ENCODE measurements at regions not wholly inside any gene's neighbourhood (a gene's known extent, or its start where the extent isn't known, plus 50 kb on each side); places are given as distances from the start of the nearest gene placed in this dataset.

GRCh38 chr19:29324291-29324680 is 111.3 kb upstream of the UQCRFS1 start:
- DNase-seq = no peak

GRCh38 chr19:29324717-29325116 is 111.8 kb upstream of the UQCRFS1 start:
- DNase-seq = no peak

- DNase-seq = no peak
These were observed 112.5 kb upstream of the UQCRFS1 start for GRCh38 chr19:29325241-29325975.

- no peak for DNase-seq
These were observed 113.4 kb upstream of the UQCRFS1 start for GRCh38 chr19:29326351-29326750.

- DNase-seq = no peak
These were observed 114.2 kb upstream of the UQCRFS1 start for GRCh38 chr19:29326849-29327840.

GRCh38 chr19:29328586-29328985 is 115.6 kb upstream of the UQCRFS1 start:
- DNase-seq = no peak

- no peak for DNase-seq
These were observed 116.6 kb upstream of the UQCRFS1 start for GRCh38 chr19:29329460-29330134.

GRCh38 chr19:29336425-29336824 is 123.5 kb upstream of the UQCRFS1 start:
- no peak for DNase-seq

GRCh38 chr19:29337029-29337428 is 124.1 kb upstream of the UQCRFS1 start:
- DNase-seq = no peak

- DNase-seq = no peak
These were observed 125.5 kb upstream of the UQCRFS1 start for GRCh38 chr19:29338480-29338879.

GRCh38 chr19:29342721-29343120 is 129.8 kb upstream of the UQCRFS1 start:
- no peak for DNase-seq

- DNase-seq = no peak
These were observed 151.3 kb upstream of the UQCRFS1 start for GRCh38 chr19:29364224-29364726.

GRCh38 chr19:29364999-29365398 is 152.0 kb upstream of the UQCRFS1 start:
- no peak for DNase-seq

GRCh38 chr19:29365836-29366417 is 153.0 kb upstream of the UQCRFS1 start:
- DNase-seq = no peak

- DNase-seq = no peak
These were observed 153.8 kb upstream of the UQCRFS1 start for GRCh38 chr19:29366757-29367156.

GRCh38 chr19:29367791-29368222 is 154.9 kb upstream of the UQCRFS1 start:
- no peak for DNase-seq

- no peak for DNase-seq
These were observed 155.5 kb upstream of the VSTM2B start for GRCh38 chr19:29370276-29370675.

GRCh38 chr19:29371251-29372090 is 154.3 kb upstream of the VSTM2B start:
- DNase-seq = no peak

GRCh38 chr19:29372091-29372415 is 153.7 kb upstream of the VSTM2B start:
- no peak for DNase-seq

GRCh38 chr19:29372461-29372860 is 153.3 kb upstream of the VSTM2B start:
- DNase-seq = no peak

- DNase-seq = no peak
These were observed 152.6 kb upstream of the VSTM2B start for GRCh38 chr19:29372921-29373797.

All from NCI-H1436 treated with DMSO at 0.1 percent for 48 hours (cell line).